ENCODE measurements at regions not wholly inside any gene's neighbourhood (a gene's known extent, or its start where the extent isn't known, plus 50 kb on each side); places are given as distances from the start of the nearest gene placed in this dataset.

- intact Hi-C loops (cut with micrococcal nuclease) (no loop called here), dilution Hi-C loops (cut with MboI; ENCODE audit: extremely low pct_ligation_motif_present, low sequenced_read_pairs) (no loop called here)
- FAIRE-seq (no peak), DNase-seq (ENCODE audit: low read depth, low spot score) (no peak)
- no peaks in the 10 kb centered on the region for H3K27me3 ChIP-seq (ENCODE audit: control insufficient read depth in 2 of 2, insufficient read depth in 2 of 2, low read length in 2 of 2)
- no peak overlapping the region for H3K27ac ChIP-seq (ENCODE audit: insufficient read depth, low read depth, low read length)
- H3K4me2 ChIP-seq (ENCODE audit: insufficient read depth, low read length) = no peak overlapping the region
- H4K20me1 ChIP-seq (replicated peaks; ENCODE audit: control insufficient read depth, extremely low read depth, insufficient read depth, low read length) = no peaks in the 10 kb centered on the region
- CTCF ChIA-PET = no interaction called here
- no peaks in the 10 kb centered on the region for H3K9me3 ChIP-seq (replicated peaks; ENCODE audit: control insufficient read depth, insufficient read depth, low read length)
- H3K9ac ChIP-seq (replicated peaks; ENCODE audit: extremely low read depth, insufficient read depth, low read length) = no peak overlapping the region
- H3K36me3 ChIP-seq (ENCODE audit: control insufficient read depth in 2 of 2, extremely low read depth in 1 of 2, insufficient read depth in 2 of 2, low read length in 2 of 2) = no peaks in the 10 kb centered on the region
- POLR2A ChIA-PET = no interaction called here
- BruUV-seq (replicated peaks) = no TSS peak
- no peak overlapping the region for H2AFZ ChIP-seq (ENCODE audit: low read depth, low read length)
- H3K4me3 ChIP-seq (replicated peaks in 1 of 3; ENCODE audit: insufficient read depth in 1 of 3, low read depth in 1 of 3, low read length in 3 of 3) = no peak overlapping the region
- TF ChIP-seq POLR2AphosphoS5 (IDR thresholded peaks at IDR 0.05; ENCODE audit: insufficient read depth, low read depth, low read length) (no peak), EZH2 (IDR thresholded peaks at IDR 0.05; ENCODE audit: borderline replicate concordance, low read depth, low read length, severe bottlenecking) (no peak), FOS (IDR thresholded peaks at IDR 0.05; ENCODE audit: borderline replicate concordance, insufficient read depth, low read length) (no peak), JUN (IDR thresholded peaks at IDR 0.05; ENCODE audit: borderline replicate concordance, insufficient read depth, insufficient read length, low read depth) (no peak), MAX (IDR thresholded peaks at IDR 0.05; ENCODE audit: insufficient read depth, insufficient read length) (no peak), POLR2A (IDR thresholded peaks at IDR 0.05; ENCODE audit: low read depth, low read length) (no peak), MYC (IDR thresholded peaks at IDR 0.05; ENCODE audit: low read depth, low read length) (no peak), GATA2 (IDR thresholded peaks at IDR 0.05; ENCODE audit: insufficient read depth, insufficient read length, low read depth, low read length) (no peak)
- TF ChIP-seq, protein P1, sequence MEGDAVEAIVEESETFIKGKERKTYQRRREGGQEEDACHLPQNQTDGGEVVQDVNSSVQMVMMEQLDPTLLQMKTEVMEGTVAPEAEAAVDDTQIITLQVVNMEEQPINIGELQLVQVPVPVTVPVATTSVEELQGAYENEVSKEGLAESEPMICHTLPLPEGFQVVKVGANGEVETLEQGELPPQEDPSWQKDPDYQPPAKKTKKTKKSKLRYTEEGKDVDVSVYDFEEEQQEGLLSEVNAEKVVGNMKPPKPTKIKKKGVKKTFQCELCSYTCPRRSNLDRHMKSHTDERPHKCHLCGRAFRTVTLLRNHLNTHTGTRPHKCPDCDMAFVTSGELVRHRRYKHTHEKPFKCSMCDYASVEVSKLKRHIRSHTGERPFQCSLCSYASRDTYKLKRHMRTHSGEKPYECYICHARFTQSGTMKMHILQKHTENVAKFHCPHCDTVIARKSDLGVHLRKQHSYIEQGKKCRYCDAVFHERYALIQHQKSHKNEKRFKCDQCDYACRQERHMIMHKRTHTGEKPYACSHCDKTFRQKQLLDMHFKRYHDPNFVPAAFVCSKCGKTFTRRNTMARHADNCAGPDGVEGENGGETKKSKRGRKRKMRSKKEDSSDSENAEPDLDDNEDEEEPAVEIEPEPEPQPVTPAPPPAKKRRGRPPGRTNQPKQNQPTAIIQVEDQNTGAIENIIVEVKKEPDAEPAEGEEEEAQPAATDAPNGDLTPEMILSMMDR (IDR thresholded peaks at IDR 0.05; ENCODE audit: extremely low read depth in 1 of 2, insufficient read depth in 1 of 2, low read depth in 1 of 2, low read length in 2 of 2) = no peak
- no peaks in the 10 kb centered on the region for H3K4me1 ChIP-seq (ENCODE audit: control insufficient read depth, extremely low read depth, insufficient read depth, low read length)
- no peaks in the 10 kb centered on the region for H3K9me1 ChIP-seq (replicated peaks; ENCODE audit: control insufficient read depth, extremely low read depth, insufficient read depth, low read length)
- H3K79me2 ChIP-seq (ENCODE audit: control insufficient read depth, insufficient read depth, low read length) = no peaks in the 10 kb centered on the region
Measured at GRCh38 chr6:20006037-20006436, 168.9 kb downstream of the ID4 start.
